Left colon (tissue), 2 donors: ENCODE measurements at regions not wholly inside any gene's neighbourhood (a gene's known extent, or its start where the extent isn't known, plus 50 kb on each side); places are given as distances from the start of the nearest gene placed in this dataset.

ENCODE experiments used
- ATAC-seq: fragments of 200-7000 bp; cut with Tn5 transposase; one replicate; pipeline ENCODE4 v1.9.1; 2020; ENCODE audit warnings: mild to moderate bottlenecking, moderate library complexity
- DNase-seq, 2 donors: peaks; one replicate each; pipeline ENCODE4 v3.0.0-alpha.2; 2020
- intact Hi-C, 2 donors: fragments of 100-400 bp; cut with DNase I in 1 of 2; cut with micrococcal nuclease in 1 of 2; formaldehyde crosslinking; loops; one replicate each; pipeline versions ENCODE4 v1.11.2 to v1.14.0; 2022; cut with DNase I, micrococcal nuclease
- donor health status: DM: no; HTN: no; CAD: no.
- donor health status: DM: yes; HTN: yes; CAD: no.

DNA sequence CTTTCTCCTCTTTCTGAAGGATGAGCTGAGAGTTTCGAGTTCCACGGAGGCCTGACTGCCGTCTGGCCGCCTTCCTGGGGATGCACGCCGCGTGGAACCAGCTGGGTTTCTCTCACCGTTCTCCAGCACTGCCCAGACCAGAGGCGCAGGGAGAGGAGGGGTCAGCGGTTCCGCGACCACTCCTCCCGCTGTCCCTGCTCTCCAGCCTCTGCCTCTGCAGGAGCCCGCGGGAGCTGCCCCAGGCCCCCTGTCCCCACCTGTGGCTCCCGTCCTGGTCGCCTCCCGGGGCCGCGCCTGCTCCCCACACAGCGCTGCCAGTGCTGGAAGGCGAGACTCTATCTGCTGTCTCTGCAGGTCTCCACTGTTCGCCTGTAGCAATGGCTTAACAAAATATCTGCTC is 106.8 kb upstream of the AFDN start:
- DNase-seq: no peak
- intact Hi-C loops: no loop called here
- ATAC-seq: no peak

DNA sequence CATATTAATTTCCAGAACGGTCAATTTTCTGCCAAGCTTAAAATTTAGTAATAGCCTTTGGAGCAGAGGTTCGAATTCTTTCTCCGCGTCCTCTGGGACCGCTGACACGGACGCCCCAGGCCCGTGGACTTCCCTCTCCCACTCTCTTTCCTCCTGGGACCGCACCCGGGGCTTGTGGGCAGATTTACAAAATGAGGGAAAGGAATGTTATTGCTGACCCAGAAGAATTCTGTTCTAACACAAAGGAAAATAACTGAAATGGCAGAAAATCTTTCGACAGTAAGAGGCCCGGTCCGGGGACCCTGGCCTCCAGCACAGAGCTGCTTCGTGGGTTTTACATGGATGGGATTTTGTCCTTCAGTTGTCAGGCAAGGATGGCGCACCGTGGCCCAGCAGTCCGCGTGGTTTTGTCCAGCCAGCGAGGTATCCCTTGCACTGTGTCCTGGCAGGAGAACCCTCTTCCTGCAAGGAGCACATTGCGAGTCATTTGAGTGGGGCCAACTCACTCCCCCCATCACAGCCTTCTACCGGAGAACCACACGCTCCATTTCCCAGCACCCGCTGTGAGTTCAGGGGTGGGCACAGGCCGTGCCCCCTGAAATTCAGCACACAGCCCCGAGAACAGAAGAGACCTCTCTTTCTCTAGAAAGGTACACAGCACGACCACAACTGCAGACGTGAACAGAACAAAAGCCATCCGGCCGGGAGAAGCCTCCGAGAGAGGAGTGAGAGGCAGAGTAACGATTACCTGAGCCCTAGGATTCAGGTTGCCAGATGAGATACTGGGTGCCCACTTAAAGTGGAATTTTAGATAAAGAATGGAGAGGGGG is 106.0 kb upstream of the AFDN start:
- intact Hi-C loops: no loop called here
- ATAC-seq: no peak
- no peak for DNase-seq

DNA sequence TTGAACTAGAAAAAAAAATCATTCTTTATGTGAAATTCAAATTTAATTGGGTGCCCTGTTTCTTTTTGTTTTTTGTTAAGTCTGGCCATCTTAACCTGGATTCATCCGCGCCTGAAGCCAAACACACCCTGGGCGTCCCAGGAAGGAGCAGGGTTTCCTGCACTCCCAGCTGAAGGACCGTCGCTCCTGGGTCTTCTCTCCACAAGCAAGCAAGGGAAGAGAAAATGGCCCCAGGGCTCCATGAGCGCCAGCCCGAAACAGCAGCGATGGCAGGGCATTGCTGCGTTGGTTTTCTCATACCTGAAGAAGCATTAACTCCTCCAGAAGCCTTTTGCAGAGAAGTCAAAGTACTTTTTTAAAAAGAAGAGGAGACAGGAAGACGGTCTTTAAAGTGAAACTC is 105.4 kb upstream of the AFDN start:
- intact Hi-C loops: no loop called here
- DNase-seq (no peak), ATAC-seq (no peak)

DNA sequence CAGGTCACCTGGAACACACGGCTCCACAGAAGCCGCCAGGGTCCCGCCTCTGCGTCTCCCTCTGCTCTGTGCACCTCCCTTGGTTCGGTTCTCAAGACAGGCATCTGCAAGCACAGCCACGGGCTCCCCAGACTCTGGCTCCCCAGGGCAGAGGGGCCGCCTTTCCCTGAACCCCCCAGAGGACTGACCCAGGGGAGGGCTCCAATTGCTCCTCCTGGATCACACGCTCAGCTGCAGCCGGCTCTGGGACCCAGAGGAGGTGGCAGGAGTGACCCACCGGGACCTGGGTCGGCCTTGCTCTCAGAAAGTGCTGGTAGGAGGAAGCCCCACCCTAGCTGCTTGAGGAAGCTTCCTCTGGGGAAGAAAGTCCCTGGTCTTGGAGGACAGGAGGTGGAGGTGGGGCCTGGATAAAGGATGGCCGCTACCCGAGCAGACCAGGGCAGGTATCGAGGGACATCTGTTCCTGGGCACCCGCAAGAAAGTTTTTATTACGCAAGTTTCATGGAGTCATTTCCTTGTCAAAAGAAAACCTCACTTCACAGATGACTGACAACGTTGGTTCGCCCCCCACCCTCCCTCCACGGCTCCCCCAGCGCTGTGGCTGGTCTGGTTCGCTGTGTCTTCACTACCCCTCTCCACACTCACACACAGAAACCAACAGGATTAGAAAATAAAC is 103.9 kb upstream of the AFDN start:
- DNase-seq: no peak
- intact Hi-C loops: no loop called here
- no peak for ATAC-seq

DNA sequence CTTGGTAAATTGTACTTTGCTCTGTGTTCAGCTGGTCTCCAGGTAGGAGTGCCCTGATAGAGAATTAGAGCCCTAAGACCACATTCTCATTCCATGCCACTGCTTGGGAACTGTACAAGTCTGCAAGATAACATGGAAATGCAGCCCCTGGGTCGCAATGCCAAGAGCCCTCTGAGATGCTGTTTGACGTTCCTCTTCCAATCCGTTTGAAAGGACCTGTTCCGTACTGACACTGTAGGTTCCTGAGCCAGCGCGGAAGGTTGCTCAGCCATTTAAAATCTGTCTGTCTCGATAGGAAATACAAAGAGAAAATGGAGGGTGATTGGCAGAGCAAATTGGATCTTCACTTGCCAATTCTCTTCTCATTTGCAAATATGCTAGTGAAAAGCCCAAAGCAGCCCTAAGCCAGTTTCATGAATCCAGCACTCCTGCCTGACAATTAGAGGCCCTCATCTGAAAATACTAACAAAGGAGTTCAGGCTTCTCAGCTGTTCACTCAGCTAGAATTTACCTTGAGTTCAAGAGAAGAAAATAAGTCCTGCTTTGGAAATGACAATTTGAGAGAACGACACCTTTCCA is 100.6 kb upstream of the AFDN start:
- DNase-seq: no peak
- intact Hi-C loops: no loop called here

DNA sequence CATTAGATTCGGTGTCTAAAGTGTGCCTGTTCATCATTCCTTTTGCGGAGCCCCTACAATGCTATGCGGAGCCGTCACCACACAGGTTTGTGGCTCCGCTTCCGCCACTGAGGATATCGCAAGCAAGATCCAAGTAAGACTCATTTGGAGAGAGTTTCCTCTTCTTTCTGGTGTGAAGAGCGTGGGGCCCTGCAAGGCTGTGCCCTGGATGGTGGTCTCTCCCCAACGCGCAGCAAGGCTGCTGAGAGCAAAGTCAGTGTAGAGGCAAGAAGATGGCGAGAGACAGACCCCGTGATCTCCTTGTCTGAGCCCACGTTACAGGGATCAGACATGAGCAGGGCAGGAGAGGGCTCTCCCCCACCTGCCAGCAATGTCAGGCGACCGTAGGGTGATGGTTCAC is 96.3 kb upstream of the AFDN start:
- ATAC-seq: no peak
- no peak for DNase-seq
- intact Hi-C loops: no loop called here

More for the DNA sequence above, 100.6 kb upstream of the AFDN start:
- no peak for ATAC-seq

DNA sequence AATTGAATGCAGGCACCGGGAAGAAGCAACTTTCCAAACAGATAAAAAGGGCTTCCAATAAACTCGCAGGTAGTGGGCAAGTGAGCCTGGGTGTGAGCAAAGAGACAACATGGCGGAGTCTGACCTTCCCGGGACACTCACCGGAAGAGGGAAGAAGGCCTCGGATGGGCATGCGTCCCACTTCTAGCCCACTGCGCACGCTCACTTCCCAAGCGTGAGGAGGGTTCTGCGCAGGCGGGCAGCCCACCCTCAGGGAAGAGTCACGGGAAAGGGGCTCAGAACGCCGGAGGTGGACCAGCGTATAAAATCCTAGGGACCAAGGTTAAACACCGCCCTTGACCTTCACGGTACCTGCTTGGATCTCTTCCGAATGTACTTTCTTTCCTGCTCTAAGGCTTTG is 95.5 kb upstream of the AFDN start:
- no peak for ATAC-seq
- no peak for DNase-seq
- intact Hi-C loops: no loop called here

DNA sequence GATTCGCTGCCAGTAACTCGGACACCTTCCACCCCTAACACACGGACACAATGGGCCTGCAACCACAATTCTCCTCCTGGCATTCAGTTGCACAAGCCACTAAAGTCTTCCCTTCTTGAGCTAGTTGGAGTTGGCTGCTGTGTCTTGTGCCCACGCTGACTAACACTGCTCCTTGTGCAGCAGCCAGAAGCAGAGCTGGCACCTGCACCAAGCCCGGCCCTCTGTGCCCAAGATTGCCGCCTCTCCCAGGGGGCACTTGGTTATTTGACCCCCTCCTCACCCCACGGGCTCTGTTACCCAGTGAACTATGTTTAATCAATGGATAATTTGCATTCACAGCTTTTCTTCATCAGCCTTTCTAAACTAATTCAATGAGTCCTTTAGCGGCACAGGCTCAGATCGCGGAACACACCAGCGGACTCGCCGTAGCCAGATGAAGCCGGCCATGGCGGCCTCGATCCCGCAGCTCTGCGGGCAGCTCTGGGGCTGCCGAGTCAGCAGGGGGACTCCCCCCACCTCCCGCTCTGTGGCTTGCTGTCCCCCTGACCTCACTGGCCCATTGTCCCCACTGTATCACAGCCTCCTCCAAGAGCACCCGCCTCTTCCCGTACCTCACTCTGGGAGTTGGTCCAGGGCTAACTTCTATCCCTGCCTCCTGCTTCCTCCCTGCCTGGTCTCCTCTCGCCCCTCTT is 94.8 kb upstream of the AFDN start:
- intact Hi-C loops: no loop called here
- no peak for ATAC-seq
- no peak for DNase-seq

DNA sequence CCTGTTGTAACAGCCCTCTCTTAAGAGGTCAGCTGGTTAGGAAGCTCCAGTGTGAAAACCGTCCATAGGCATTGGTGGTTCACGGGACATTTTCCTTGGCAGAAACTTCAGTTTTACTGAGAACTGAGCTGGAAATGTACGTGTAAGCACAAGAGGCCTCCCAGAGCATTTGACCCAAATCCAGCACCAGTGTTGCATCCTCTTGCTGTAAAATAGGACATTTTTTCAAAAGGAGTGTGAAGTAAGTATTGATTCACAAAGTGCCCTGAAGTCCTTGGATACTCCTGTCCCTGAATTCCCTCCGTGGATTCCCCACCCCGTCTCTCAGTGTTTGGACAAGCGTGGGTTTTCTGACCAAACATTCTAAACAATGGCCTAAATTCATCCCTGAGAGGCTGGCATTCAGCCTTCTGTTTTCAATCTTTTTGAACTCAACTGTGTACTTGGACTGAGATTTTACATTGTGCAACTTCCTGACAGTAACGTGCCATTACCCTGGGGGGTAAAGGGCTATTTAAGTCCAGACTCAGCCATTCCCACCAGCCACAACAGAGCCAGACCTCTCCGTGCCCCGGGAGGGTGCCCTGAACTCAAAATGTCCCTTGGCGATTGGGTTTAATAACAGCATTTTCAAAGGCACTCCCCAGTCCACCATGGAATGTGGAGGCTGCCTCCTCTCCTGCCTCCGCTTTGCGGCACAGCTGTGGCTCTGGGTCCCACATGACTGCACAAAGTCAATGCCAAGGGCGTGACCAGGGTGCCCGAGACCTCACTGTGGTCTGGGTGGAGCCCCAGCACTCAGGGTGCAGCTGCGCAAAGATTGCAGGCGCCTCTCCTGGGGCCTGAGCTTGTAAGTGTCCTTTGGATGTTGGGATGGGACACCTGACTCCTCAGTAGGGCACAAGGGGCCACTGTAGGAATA is 92.7 kb upstream of the AFDN start:
- ATAC-seq (peak; percentile 75), DNase-seq (no peak)
- intact Hi-C loops: no loop called here

DNA sequence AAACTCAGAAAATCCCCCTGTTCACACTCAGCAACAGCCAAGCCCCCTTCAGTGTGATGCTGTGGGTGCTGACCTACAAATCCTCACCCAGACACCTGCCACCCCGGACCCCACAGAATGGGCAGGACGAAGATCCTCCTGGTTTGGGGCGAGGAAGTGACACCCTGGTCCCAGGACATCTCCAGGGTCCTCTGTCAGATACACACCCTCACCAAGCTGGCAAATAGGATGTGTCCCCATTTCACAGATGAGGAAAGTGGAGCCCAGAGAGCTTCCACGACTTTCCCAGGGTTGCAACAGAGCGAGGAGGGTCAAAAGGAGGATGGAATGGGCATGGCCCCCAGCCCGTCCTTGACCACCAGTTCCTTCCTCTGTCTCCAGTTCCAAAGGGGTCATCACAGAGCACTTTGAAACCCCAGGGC is 92.0 kb upstream of the AFDN start:
- no peak for ATAC-seq

DNA sequence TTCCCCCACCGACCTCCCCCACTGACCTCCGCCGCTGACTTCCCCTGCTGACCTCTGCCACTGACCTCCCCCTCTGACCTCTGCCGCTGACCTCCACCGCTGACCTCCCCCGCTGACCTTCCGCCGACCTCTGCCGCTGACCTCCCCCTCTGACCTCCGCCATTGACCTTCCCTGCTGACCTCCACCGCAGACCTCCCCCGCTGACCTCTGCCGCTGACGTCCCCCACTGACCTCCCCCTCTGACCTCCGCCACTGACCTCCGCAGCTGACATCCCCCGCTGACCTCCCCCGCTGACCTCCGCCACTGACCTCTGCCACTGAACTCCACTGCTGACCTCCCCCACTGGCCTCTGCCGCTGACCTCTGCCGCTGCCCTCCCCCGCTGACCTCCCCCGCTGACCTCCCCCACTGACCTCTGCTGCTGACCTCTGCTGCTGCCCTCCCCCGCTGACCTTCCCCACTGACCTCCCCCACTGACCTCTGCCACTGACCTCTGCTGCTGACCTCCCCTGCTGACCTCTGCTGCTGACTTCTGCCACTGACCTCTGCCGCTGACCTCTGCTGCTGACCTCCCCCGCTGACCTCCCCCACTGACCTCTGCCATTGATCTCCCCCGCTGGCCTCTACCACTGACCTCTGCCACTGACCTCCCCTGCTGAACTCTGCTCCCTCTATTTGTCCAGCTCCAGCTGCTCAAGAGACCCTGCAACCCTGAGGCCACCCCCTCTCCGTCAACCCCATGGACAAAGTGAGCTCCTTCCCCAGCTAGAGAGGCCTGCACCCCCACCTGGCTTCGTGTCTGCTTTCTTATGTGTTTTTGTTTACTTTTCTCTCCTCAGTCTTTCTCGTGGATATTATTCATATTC is 91.4 kb upstream of the AFDN start:
- DNase-seq (no peak), ATAC-seq (no peak)
- intact Hi-C loops: no loop called here

More for the DNA sequence above, 92.0 kb upstream of the AFDN start:
- DNase-seq: no peak
- intact Hi-C loops: no loop called here

DNA sequence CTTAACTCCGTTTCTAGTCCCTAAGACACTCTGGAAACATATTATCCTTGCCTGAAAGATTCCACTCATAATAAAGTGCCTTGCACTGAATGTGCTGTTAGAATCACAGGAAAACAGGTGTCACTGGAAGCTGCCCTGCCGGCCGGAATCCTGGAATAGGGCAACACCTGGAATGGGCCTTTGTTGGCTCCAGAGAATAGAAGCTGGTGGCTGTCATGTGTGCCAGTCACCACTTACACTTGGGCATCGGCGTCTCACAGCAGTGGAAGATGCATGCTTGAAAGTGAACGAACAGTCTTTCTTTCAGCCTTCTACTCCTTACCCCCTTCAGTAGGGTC is 90.8 kb upstream of the AFDN start:
- no peak for DNase-seq
- intact Hi-C loops: no loop called here
- no peak for ATAC-seq

DNA sequence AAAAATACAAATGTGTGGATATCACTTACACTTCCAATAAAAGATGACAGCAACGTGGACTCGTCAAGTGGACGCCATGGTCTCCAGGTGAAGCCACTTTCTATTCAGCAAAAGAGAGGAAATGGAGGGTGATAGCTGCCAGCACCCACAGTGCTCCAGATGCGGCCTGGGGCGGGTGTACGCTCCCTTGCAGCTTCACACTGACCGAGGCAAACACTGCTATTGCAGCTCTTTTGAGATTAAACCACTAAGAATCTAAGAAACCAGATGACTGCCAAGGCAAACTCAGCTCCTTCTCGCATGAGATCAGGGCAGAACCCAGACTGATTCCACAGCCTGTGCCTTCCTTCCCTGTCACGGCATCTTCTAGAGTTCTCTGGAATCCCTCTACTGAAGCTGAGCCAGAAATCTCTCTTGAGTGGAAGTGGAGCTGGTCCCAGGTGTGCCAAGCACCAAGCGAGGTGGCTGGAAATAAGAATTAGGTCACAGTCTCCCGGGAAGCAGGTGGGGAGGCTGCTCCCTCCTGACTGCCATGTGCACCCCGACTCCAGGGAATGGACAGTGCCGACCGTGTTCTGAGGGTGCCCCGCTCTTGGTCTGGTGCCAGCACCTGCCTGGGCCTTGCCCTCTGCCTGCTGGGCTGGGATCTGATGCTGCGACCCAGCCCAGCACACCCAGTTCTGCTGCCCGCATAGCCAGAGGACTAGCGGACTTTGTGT is 90.1 kb upstream of the AFDN start:
- intact Hi-C loops: no loop called here
- ATAC-seq (no peak), DNase-seq (no peak)

DNA sequence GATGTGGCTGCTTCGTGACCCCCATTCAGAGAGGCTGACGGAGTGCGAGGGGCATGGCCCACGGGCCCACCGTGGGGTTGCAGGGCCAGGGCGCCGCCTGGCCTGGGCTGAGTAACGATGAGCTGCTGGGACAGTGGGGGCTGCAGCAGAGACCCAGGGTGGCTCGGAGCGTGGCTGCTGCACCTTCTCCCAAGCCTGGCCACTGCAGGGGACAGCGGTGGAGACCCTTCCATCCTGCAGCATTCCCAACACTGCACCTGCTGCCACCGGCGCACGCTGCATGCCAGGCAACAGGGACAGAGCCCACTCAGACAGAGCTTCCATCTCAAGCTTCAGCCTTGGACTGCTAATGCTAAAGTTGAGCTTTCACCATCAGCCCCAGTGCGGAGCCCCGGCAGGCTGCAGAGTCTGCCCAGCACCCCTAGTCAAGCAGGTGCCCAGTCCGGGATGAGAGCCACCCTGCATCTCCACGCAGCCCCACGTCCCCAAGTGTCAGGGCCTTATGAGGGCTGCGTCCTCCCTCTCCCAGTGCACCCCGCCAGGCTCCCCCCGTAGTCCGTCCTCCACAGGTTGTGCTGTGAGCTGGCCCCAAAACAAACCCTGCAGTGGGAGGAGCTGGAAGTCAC is 89.4 kb upstream of the AFDN start:
- no peak for DNase-seq
- intact Hi-C loops: no loop called here
- ATAC-seq: no peak

DNA sequence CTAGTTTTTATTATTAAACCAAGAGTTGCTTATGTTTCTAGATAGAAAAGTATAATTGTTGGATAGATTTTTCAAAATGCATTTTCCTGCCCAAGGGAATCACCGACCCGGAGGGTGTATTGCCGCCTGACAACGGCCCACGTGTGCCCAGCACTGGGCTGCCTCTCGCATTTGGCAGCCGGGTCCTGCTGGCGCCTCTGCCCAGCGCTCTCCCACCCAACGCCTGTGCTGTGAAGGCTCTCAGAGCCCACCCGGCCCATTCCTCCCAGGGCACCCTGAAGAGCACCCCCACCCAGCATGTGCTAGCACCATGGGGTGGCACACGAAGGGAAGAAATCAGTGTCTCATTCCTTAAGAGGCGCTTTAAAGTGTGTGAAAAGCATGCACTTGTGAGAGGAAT is 88.3 kb upstream of the AFDN start:
- intact Hi-C loops: no loop called here
- no peak for ATAC-seq
- no peak for DNase-seq

DNA sequence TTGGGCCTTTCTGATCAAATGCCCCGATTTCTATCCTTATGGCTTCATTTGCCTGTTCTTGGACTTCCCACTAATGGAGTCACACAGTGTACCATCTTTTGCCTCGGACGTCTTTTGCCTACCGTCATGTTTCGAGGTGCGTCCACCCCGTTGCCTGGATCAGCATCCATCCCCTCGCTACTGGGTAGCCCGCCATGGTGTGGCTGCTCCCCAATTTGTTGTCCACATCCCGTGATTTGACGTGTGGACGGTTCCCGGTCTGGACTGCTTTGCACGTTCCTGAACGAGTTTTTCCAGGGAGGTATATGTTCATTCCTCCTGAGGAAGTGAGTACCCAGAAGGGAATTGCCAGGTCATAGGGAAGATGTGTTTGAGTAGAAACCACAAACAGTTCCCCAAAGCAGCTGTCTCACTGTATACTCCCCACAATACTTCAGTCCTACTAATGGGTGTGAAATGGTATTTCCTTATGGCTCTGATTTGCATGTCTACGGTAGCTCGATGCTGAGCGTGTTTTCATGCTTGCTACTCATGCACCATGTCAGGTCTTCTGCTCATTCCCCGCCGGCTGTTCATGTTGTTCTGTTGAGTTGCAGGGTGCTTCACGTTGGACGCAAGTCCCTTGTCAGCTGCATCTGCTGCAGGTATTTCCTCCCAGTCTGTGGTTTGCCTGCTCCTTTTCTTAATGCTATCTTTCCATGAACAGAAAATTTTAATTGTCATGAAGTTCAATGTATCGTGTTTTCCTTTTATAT is 86.8 kb upstream of the AFDN start:
- intact Hi-C loops: no loop called here
- no peak for ATAC-seq
- no peak for DNase-seq
